Activated naive CD4-positive, alpha-beta T cell treated with anti-CD3 and anti-CD28 coated beads for 36 hours (primary cell): ENCODE measurements at regions not wholly inside any gene's neighbourhood (a gene's known extent, or its start where the extent isn't known, plus 50 kb on each side); places are given as distances from the start of the nearest gene placed in this dataset.

Experiments
- CTCF ChIA-PET: fragments of 350-600 bp; sonication (Branson Sonifier 250); formaldehyde crosslinking; loops from one replicate; lab custom pipeline; 2021; ENCODE audit warnings: antibody characterized with exemption; lab: Charles Lee
- DNase-seq: peaks from one replicate; pipeline ENCODE4 v3.0.0-alpha.2; 2020
- H3K27ac Mint-ChIP-seq: one replicate; pipeline ENCODE4 v1.8.0; 2021; ENCODE audit warnings: mild to moderate bottlenecking, mixed read lengths
- H3K27me3 Mint-ChIP-seq: one replicate; pipeline ENCODE4 v1.8.0; 2021; ENCODE audit warnings: low read depth, mixed read lengths
- H3K36me3 Mint-ChIP-seq: one replicate; pipeline ENCODE4 v1.8.0; 2021; ENCODE audit warnings: low read depth, mixed read lengths
- H3K4me1 Mint-ChIP-seq: one replicate; pipeline ENCODE4 v1.8.0; 2021; ENCODE audit warnings: low read depth, mixed read lengths
- H3K4me3 Mint-ChIP-seq: one replicate; pipeline ENCODE4 v1.8.0; 2021; ENCODE audit warnings: mild to moderate bottlenecking, moderate library complexity, mixed read lengths
- H3K9me3 Mint-ChIP-seq: one replicate; pipeline ENCODE4 v1.8.0; 2021; ENCODE audit warnings: mixed read lengths
- intact Hi-C: fragments of 100-400 bp; cut with micrococcal nuclease; formaldehyde crosslinking; loops from one replicate; pipeline ENCODE4 v1.15.1; 2023

DNA sequence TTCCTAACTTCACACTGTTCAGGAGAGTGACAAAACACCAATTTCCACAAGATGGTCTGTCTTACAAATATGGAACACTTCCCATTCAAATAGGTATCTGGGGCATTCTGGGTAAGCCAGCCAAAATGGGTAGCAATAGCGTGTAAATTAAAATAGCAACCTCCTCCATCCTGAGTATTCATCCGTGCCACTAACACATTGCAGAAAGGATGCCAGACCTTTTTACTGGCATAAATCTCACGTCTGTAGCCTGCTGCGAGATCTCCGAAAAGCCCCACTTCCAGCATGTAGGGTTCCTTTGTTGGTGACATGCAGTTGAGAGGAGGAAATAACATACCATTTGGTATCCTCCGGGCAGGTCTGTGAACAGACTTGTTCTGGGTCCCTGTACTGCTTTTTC, 52.7 kb upstream of the RAI2 start:
- Mint-ChIP-seq H3K27ac (no peak overlapping the region), H3K4me3 (no peak overlapping the region), H3K9me3 (no peaks in the 10 kb centered on the region), H3K36me3 (no peaks in the 10 kb centered on the region), H3K27me3 (no peaks in the 10 kb centered on the region), H3K4me1 (peaks cover 5% of the 10 kb centered on the region)
- DNase-seq: no peak
- intact Hi-C loops: no loop called here
- CTCF ChIA-PET: no interaction called here
